Ishikawa (cell line): ENCODE measurements at regions not wholly inside any gene's neighbourhood (a gene's known extent, or its start where the extent isn't known, plus 50 kb on each side); places are given as distances from the start of the nearest gene placed in this dataset.

ENCODE experiments used
- CREB1 ChIP-seq: IDR thresholded peaks from 2 replicates; pipeline ENCODE4 v1.6.1; 2012; ENCODE audit warnings: low read depth
- FOXM1 ChIP-seq: IDR thresholded peaks from 2 replicates; pipeline ENCODE4 v1.6.1; 2012; ENCODE audit warnings: low read depth, borderline replicate concordance

- no peak for TF ChIP-seq FOXM1
- no peak for TF ChIP-seq CREB1
These were observed 434.6 kb downstream of the FAT4 start for GRCh38 chr4:125749354-125749753.
